Vagina (tissue), 2 donors: ENCODE measurements at regions not wholly inside any gene's neighbourhood (a gene's known extent, or its start where the extent isn't known, plus 50 kb on each side); places are given as distances from the start of the nearest gene placed in this dataset.

Experiments
- POLR2A ChIP-seq, 2 donors: fragments of 450-650 bp; IDR thresholded peaks; one replicate each; pipeline ENCODE4 v1.6.1; 2017; ENCODE audit warnings: antibody characterized with exemption in 2 of 2, mild to moderate bottlenecking in 2 of 2, moderate library complexity in 2 of 2
- POLR2AphosphoS5 ChIP-seq, 2 donors: sonication (generic); formaldehyde crosslinking; IDR thresholded peaks; one replicate each; pipeline ENCODE4 v1.9.0; 2017; ENCODE audit warnings: antibody characterized with exemption in 2 of 2, mild to moderate bottlenecking in 2 of 2, low read depth in 1 of 2; ENCODE audit not compliant: insufficient read depth in 1 of 2
- TF ChIP-seq, protein P1 (sequence below), 3 experiments: fragments of 450-650 bp in 2 of 3; fragments of 200-600 bp in 1 of 3; sonication (generic) in 1 of 3; IDR thresholded peaks; one replicate each; pipeline ENCODE4 v1.5.1; 2017 to 2019; ENCODE audit warnings: antibody characterized with exemption in 3 of 3, mild to moderate bottlenecking in 2 of 3, moderate library complexity in 2 of 3

DNA sequence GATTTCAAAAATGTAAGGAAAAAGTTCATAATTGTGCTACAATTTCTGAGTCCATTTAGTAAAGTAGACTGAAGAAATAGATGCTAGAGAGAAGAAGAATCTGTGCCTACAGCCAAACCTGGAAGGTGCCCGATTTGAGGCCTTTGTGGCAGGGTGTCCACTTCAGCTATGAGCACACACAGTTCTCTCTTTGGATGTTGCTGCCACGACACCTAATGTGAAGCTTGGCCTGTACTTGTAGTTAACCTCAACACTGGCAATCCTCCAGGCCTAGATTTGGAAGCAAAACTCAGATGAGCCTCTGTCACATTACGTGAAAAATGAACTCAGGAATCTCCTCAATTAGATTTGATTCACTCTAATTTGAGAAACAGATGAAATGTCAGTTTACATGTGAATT lies 90.1 kb upstream of the LRP1B start:
- TF ChIP-seq, protein P1, sequence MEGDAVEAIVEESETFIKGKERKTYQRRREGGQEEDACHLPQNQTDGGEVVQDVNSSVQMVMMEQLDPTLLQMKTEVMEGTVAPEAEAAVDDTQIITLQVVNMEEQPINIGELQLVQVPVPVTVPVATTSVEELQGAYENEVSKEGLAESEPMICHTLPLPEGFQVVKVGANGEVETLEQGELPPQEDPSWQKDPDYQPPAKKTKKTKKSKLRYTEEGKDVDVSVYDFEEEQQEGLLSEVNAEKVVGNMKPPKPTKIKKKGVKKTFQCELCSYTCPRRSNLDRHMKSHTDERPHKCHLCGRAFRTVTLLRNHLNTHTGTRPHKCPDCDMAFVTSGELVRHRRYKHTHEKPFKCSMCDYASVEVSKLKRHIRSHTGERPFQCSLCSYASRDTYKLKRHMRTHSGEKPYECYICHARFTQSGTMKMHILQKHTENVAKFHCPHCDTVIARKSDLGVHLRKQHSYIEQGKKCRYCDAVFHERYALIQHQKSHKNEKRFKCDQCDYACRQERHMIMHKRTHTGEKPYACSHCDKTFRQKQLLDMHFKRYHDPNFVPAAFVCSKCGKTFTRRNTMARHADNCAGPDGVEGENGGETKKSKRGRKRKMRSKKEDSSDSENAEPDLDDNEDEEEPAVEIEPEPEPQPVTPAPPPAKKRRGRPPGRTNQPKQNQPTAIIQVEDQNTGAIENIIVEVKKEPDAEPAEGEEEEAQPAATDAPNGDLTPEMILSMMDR (IDR thresholded peaks at IDR 0.05) = no peak
- no peak for TF ChIP-seq POLR2A (IDR thresholded peaks at IDR 0.05)
- no peak for TF ChIP-seq POLR2AphosphoS5 (IDR thresholded peaks at IDR 0.05; ENCODE audit: insufficient read depth in 1 of 2, low read depth in 1 of 2)
